Endothelial cell of umbilical vein (primary cell): ENCODE measurements at regions not wholly inside any gene's neighbourhood (a gene's known extent, or its start where the extent isn't known, plus 50 kb on each side); places are given as distances from the start of the nearest gene placed in this dataset.

ENCODE experiments used
- BruUV-seq: library from RNA; stranded (reverse); fragments of 400-500 nt; replicated peaks from 2 replicates; lab custom pipeline; 2021; lab: Mats Ljungman, UMichigan
- CTCF ChIA-PET: fragments of 300-600, 350-600 bp; sonication (Branson Sonifier 250); formaldehyde crosslinking; loops from one replicate; lab custom pipeline; 2021; ENCODE audit warnings: antibody characterized with exemption, inconsistent platforms; lab: Charles Lee
- POLR2A ChIA-PET: fragments of 300-600, 350-600 bp; sonication (Branson Sonifier 250); formaldehyde crosslinking; loops from one replicate; lab custom pipeline; 2021; ENCODE audit warnings: antibody characterized with exemption, inconsistent platforms; lab: Charles Lee
- DNase-seq: peaks from one replicate; pipeline ENCODE4 v3.0.0-alpha.2; 2011; ENCODE audit warnings: low read depth, low spot score
- FAIRE-seq: peaks from 2 replicates; lab custom pipeline; 2011; peaks lifted over from hg19 to GRCh38; lab: Jason Lieb, UNC
- H2AFZ ChIP-seq: 2 replicates; pipeline ENCODE4 v1.6.0; 2012; ENCODE audit warnings: low read depth, low read length, control low read depth, inconsistent platforms
- H3K27ac ChIP-seq: 2 replicates; pipeline ENCODE4 v1.5.1; 2011; ENCODE audit warnings: low read depth, mild to moderate bottlenecking, control low read depth, low read length, moderate library complexity; ENCODE audit not compliant: insufficient read depth
- H3K27me3 ChIP-seq, 2 experiments: 2 replicates each; pipeline versions ENCODE4 v1.6.0 to v1.6.1; 2011; ENCODE audit warnings: low read length in 2 of 2, mixed read lengths in 1 of 2; ENCODE audit not compliant: control insufficient read depth in 2 of 2, insufficient read depth in 2 of 2
- H3K36me3 ChIP-seq, 2 experiments: 2 replicates in 1 of 2; 3 replicates in 1 of 2; pipeline ENCODE4 v1.5.1; 2011; ENCODE audit warnings: low read length in 2 of 2, mild to moderate bottlenecking in 1 of 2, moderate library complexity in 1 of 2; ENCODE audit not compliant: control insufficient read depth in 2 of 2, insufficient read depth in 2 of 2; ENCODE audit errors: extremely low read depth in 1 of 2
- H3K4me1 ChIP-seq: 3 replicates; pipeline ENCODE4 v1.5.1; 2011; ENCODE audit warnings: mild to moderate bottlenecking, low read length; ENCODE audit not compliant: control insufficient read depth, insufficient read depth; ENCODE audit errors: extremely low read depth
- H3K4me2 ChIP-seq: 2 replicates; pipeline ENCODE4 v1.6.1; 2011; ENCODE audit warnings: low read length, control low read depth, mixed read lengths; ENCODE audit not compliant: insufficient read depth
- H3K4me3 ChIP-seq, 3 experiments: fragments of 200-600 bp in 1 of 3; sonication (generic), shearing (Covaris generic) in 1 of 3; replicated peaks in 1 of 3; 2 replicates each; pipeline ENCODE4 v1.5.1; 2011 to 2016; ENCODE audit warnings: control low read depth in 3 of 3, low read length in 3 of 3, mild to moderate bottlenecking in 2 of 3, inconsistent platforms in 1 of 3, low read depth in 1 of 3, moderate library complexity in 1 of 3; ENCODE audit not compliant: insufficient read depth in 1 of 3
- H3K79me2 ChIP-seq: 2 replicates; pipeline ENCODE4 v1.6.0; 2012; ENCODE audit warnings: low read length, inconsistent platforms; ENCODE audit not compliant: control insufficient read depth, insufficient read depth
- H3K9ac ChIP-seq: replicated peaks from 2 replicates; pipeline ENCODE3; 2011; ENCODE audit warnings: low read length, control low read depth; ENCODE audit not compliant: insufficient read depth; ENCODE audit errors: extremely low read depth
- H3K9me1 ChIP-seq: replicated peaks from 3 replicates; pipeline ENCODE4 v1.6.0; 2011; ENCODE audit warnings: mild to moderate bottlenecking, low read length; ENCODE audit not compliant: control insufficient read depth, insufficient read depth; ENCODE audit errors: extremely low read depth
- H3K9me3 ChIP-seq: replicated peaks from 2 replicates; pipeline ENCODE4 v1.5.1; 2012; ENCODE audit warnings: low read length, inconsistent platforms; ENCODE audit not compliant: control insufficient read depth, insufficient read depth
- H4K20me1 ChIP-seq: replicated peaks from 2 replicates; pipeline ENCODE3; 2011; ENCODE audit warnings: mild to moderate bottlenecking, low read length; ENCODE audit not compliant: control insufficient read depth, insufficient read depth; ENCODE audit errors: extremely low read depth
- EZH2 ChIP-seq: IDR thresholded peaks from 2 replicates; pipeline ENCODE4 v1.6.1; 2012; ENCODE audit warnings: borderline replicate concordance, low read depth, mild to moderate bottlenecking, moderate library complexity, low read length, inconsistent platforms; ENCODE audit not compliant: severe bottlenecking
- MYC ChIP-seq: IDR thresholded peaks from one replicate; pipeline ENCODE4 v1.6.1; 2011; ENCODE audit warnings: mild to moderate bottlenecking, low read depth, low read length
- POLR2A ChIP-seq: IDR thresholded peaks from 2 replicates; pipeline ENCODE4 v1.6.1; 2012; ENCODE audit warnings: low read depth, mild to moderate bottlenecking, control low read depth, low read length
- POLR2AphosphoS5 ChIP-seq: IDR thresholded peaks from 2 replicates; pipeline ENCODE4 v1.6.1; 2012; ENCODE audit warnings: low read depth, mild to moderate bottlenecking, control low read depth, low read length, moderate library complexity; ENCODE audit not compliant: insufficient read depth
- dilution Hi-C: fragments of 300-500 bp; cut with MboI; formaldehyde crosslinking; loops from one replicate; pipeline ENCODE4 v1.15.0; 2019; ENCODE audit warnings: low sequenced_read_pairs; ENCODE audit not compliant: extremely low pct_ligation_motif_present
- intact Hi-C: fragments of 100-400 bp; cut with micrococcal nuclease; formaldehyde crosslinking; loops from one replicate; pipeline ENCODE4 v1.10.0; 2022
- TF ChIP-seq, protein P1 (sequence below), 2 donors: IDR thresholded peaks; 1 replicate in 1 of 2; 2 replicates in 1 of 2; pipeline ENCODE4 v1.5.1; 2011; ENCODE audit warnings: low read length in 2 of 2, mild to moderate bottlenecking in 2 of 2, moderate library complexity in 2 of 2, control low read depth in 1 of 2, inconsistent platforms in 1 of 2, low read depth in 1 of 2; ENCODE audit not compliant: insufficient read depth in 1 of 2; ENCODE audit errors: extremely low read depth in 1 of 2

DNA sequence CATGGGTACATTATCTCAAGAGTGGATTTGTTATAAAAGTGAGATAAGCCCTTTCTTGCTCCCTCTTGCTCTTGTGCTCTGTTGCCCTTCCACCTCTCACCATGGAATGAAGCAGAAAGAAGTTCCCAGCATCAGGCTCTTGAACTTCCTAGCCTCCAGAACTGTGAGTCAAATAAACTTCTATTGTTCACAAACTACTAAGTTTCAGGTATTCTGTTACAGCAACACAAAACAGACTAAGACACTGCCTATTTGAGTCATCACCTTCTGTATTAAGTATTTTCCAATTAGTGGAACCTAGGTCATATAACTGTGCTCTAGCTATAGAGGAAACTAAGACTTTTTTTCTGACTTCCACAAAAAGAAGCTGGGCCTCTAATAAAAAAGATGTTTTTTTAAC is 201.2 kb upstream of the FOXG1 start:
- TF ChIP-seq, protein P1, sequence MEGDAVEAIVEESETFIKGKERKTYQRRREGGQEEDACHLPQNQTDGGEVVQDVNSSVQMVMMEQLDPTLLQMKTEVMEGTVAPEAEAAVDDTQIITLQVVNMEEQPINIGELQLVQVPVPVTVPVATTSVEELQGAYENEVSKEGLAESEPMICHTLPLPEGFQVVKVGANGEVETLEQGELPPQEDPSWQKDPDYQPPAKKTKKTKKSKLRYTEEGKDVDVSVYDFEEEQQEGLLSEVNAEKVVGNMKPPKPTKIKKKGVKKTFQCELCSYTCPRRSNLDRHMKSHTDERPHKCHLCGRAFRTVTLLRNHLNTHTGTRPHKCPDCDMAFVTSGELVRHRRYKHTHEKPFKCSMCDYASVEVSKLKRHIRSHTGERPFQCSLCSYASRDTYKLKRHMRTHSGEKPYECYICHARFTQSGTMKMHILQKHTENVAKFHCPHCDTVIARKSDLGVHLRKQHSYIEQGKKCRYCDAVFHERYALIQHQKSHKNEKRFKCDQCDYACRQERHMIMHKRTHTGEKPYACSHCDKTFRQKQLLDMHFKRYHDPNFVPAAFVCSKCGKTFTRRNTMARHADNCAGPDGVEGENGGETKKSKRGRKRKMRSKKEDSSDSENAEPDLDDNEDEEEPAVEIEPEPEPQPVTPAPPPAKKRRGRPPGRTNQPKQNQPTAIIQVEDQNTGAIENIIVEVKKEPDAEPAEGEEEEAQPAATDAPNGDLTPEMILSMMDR (IDR thresholded peaks at IDR 0.05; ENCODE audit: extremely low read depth in 1 of 2, insufficient read depth in 1 of 2, low read depth in 1 of 2, low read length in 2 of 2) = no peak
- no peak for TF ChIP-seq POLR2AphosphoS5
- TF ChIP-seq EZH2 = no peak
- POLR2A ChIA-PET = no interaction called here
- no TSS peak for BruUV-seq
- Histone ChIP-seq H3K4me1 (no peaks in the 10 kb centered on the region), H2AFZ (no peak overlapping the region), H3K4me3 (no peak overlapping the region), H3K36me3 (no peaks in the 10 kb centered on the region), H4K20me1 (no peaks in the 10 kb centered on the region), H3K9ac (no peak overlapping the region), H3K27me3 (no peaks in the 10 kb centered on the region), H3K9me3 (no peaks in the 10 kb centered on the region), H3K4me2 (no peak overlapping the region), H3K9me1 (no peaks in the 10 kb centered on the region), H3K79me2 (no peaks in the 10 kb centered on the region), H3K27ac (no peak overlapping the region)
- CTCF ChIA-PET = no interaction called here
- no peak for FAIRE-seq
- dilution Hi-C loops (no loop called here), intact Hi-C loops (no loop called here)
- no peak for DNase-seq

DNA sequence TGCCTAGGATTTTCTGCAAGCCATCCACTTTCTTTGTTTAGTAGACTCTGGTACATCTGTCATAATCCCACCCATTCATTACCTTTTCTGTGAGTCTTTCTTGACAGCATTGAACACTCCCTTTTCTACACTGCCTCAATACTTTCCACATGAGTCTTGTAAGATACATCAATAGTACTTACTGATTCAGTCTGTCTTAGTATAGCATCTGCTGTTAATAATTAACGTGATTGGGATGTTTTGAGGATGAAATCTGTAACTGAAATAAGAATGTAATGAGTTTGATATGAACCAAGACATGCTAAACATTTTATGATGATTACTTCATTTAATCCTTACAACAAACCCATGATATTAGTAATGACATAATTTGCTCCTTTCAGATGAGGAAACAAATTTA is 196.2 kb upstream of the FOXG1 start:
- no peak for DNase-seq
- Histone ChIP-seq H3K36me3 (no peaks in the 10 kb centered on the region), H3K4me3 (no peak overlapping the region), H2AFZ (no peak overlapping the region), H3K9me3 (no peaks in the 10 kb centered on the region), H3K9ac (no peak overlapping the region), H3K27ac (no peak overlapping the region), H3K9me1 (no peaks in the 10 kb centered on the region), H3K79me2 (no peaks in the 10 kb centered on the region), H4K20me1 (no peaks in the 10 kb centered on the region), H3K4me2 (no peak overlapping the region), H3K27me3 (no peaks in the 10 kb centered on the region), H3K4me1 (no peaks in the 10 kb centered on the region)
- no peak for FAIRE-seq
- no TSS peak for BruUV-seq
- intact Hi-C loops = no loop called here
- dilution Hi-C loops = no loop called here
- CTCF ChIA-PET = no interaction called here
- no peak for TF ChIP-seq MYC
- no peak for TF ChIP-seq EZH2
- no peak for TF ChIP-seq POLR2A
- POLR2A ChIA-PET = no interaction called here
